ENCODE measurements at regions not wholly inside any gene's neighbourhood (a gene's known extent, or its start where the extent isn't known, plus 50 kb on each side); places are given as distances from the start of the nearest gene placed in this dataset.

- TF ChIP-seq CTCF (IDR thresholded peaks at IDR 0.05) (no peak), POLR2A (IDR thresholded peaks at IDR 0.05) (no peak)
These were observed 439.1 kb upstream of the NOX3 start for GRCh38 chr6:155894758-155895157.
